HFFc6 (cell line): ENCODE measurements at regions not wholly inside any gene's neighbourhood (a gene's known extent, or its start where the extent isn't known, plus 50 kb on each side); places are given as distances from the start of the nearest gene placed in this dataset.

Experiments used
- DNase-seq: peaks from one replicate; pipeline ENCODE4 v3.0.0-alpha.2; 2018
- H3K27ac Mint-ChIP-seq: 2 replicates; pipeline ENCODE4 v1.8.0; 2020; ENCODE audit warnings: mild to moderate bottlenecking, mixed read lengths
- H3K27me3 Mint-ChIP-seq: 2 replicates; pipeline ENCODE4 v1.8.0; 2021; ENCODE audit warnings: mild to moderate bottlenecking, moderate library complexity, mixed read lengths; ENCODE audit not compliant: insufficient read depth
- H3K36me3 Mint-ChIP-seq: 2 replicates; pipeline ENCODE4 v1.8.0; 2021; ENCODE audit warnings: low read depth, mixed read lengths
- H3K4me1 Mint-ChIP-seq: 2 replicates; pipeline ENCODE4 v1.8.0; 2020; ENCODE audit warnings: low read depth, mixed read lengths
- H3K4me3 Mint-ChIP-seq: 2 replicates; pipeline ENCODE4 v1.8.0; 2020; ENCODE audit warnings: mild to moderate bottlenecking, moderate library complexity, mixed read lengths
- H3K9me3 Mint-ChIP-seq: 2 replicates; pipeline ENCODE4 v1.8.0; 2020; ENCODE audit warnings: mild to moderate bottlenecking, mixed read lengths
- CTCF ChIP-seq: fragments of 200-600 bp; sonication (generic); IDR thresholded peaks from 2 replicates; pipeline ENCODE4 v1.5.0; 2021; ENCODE audit warnings: antibody characterized with exemption, mild to moderate bottlenecking

GRCh38 chr5:166860426-166860825 is 1431.0 kb upstream of the WWC1 start:
- TF ChIP-seq CTCF, result no peak
- no peak overlapping the region for H3K4me3 Mint-ChIP-seq
- DNase-seq, result no peak
- H3K4me1 Mint-ChIP-seq, result no peaks in the 10 kb centered on the region
- H3K27ac Mint-ChIP-seq, result no peak overlapping the region
- H3K36me3 Mint-ChIP-seq, result peaks cover 4% of the 10 kb centered on the region; the same call in 1 of the 2 replicates
- H3K27me3 Mint-ChIP-seq, result no peaks in the 10 kb centered on the region; the same call in 1 of the 2 replicates
- H3K9me3 Mint-ChIP-seq, result peaks cover 44% of the 10 kb centered on the region

GRCh38 chr5:166862581-166862980 is 1428.9 kb upstream of the WWC1 start:
- Mint-ChIP-seq H3K27ac (no peak overlapping the region), H3K36me3 (peaks cover 4% of the 10 kb centered on the region; the same call in 1 of the 2 replicates), H3K4me1 (no peaks in the 10 kb centered on the region), H3K27me3 (no peaks in the 10 kb centered on the region; the same call in 1 of the 2 replicates), H3K4me3 (no peak overlapping the region), H3K9me3 (peaks cover 43% of the 10 kb centered on the region)
- DNase-seq, result no peak
- TF ChIP-seq CTCF, result no peak

GRCh38 chr5:166865206-166865605 is 1426.2 kb upstream of the WWC1 start:
- H3K36me3 Mint-ChIP-seq, result peaks cover 4% of the 10 kb centered on the region; the same call in 1 of the 2 replicates
- H3K9me3 Mint-ChIP-seq, result peaks cover 37% of the 10 kb centered on the region
- no peak overlapping the region for H3K4me3 Mint-ChIP-seq
- H3K27ac Mint-ChIP-seq, result no peak overlapping the region
- no peaks in the 10 kb centered on the region for H3K4me1 Mint-ChIP-seq
- no peak for TF ChIP-seq CTCF
- H3K27me3 Mint-ChIP-seq, result no peaks in the 10 kb centered on the region; the same call in 1 of the 2 replicates
- DNase-seq, result no peak

- DNase-seq, result no peak
- H3K27me3 Mint-ChIP-seq, result no peaks in the 10 kb centered on the region
- H3K4me3 Mint-ChIP-seq, result no peak overlapping the region
- peaks cover 21% of the 10 kb centered on the region for H3K9me3 Mint-ChIP-seq
- no peaks in the 10 kb centered on the region for H3K36me3 Mint-ChIP-seq
- no peaks in the 10 kb centered on the region for H3K4me1 Mint-ChIP-seq
- TF ChIP-seq CTCF, result no peak
- H3K27ac Mint-ChIP-seq, result no peak overlapping the region
Measured at GRCh38 chr5:166880456-166880855, 1411.0 kb upstream of the WWC1 start.

GRCh38 chr5:166881802-166882201 is 1409.6 kb upstream of the WWC1 start:
- no peak for TF ChIP-seq CTCF
- Mint-ChIP-seq H3K4me3 (no peak overlapping the region), H3K36me3 (no peaks in the 10 kb centered on the region), H3K9me3 (peaks cover 21% of the 10 kb centered on the region), H3K4me1 (no peaks in the 10 kb centered on the region), H3K27ac (no peak overlapping the region), H3K27me3 (no peaks in the 10 kb centered on the region)
- DNase-seq, result no peak

- no peaks in the 10 kb centered on the region for H3K4me1 Mint-ChIP-seq
- no peak overlapping the region for H3K27ac Mint-ChIP-seq
- DNase-seq, result no peak
- peaks cover 15% of the 10 kb centered on the region for H3K9me3 Mint-ChIP-seq
- no peak for TF ChIP-seq CTCF
- no peaks in the 10 kb centered on the region for H3K36me3 Mint-ChIP-seq
- no peaks in the 10 kb centered on the region for H3K27me3 Mint-ChIP-seq
- no peak overlapping the region for H3K4me3 Mint-ChIP-seq
Measured at GRCh38 chr5:166883016-166883415, 1408.4 kb upstream of the WWC1 start.
